GM11168 (cell line): ENCODE measurements at regions not wholly inside any gene's neighbourhood (a gene's known extent, or its start where the extent isn't known, plus 50 kb on each side); places are given as distances from the start of the nearest gene placed in this dataset.

Source experiments
- in situ Hi-C: fragments of 300-500 bp; cut with MboI; formaldehyde crosslinking; loops from one replicate; pipeline ENCODE4 v1.12.0; 2022; ENCODE audit warnings: low sequenced_read_pairs; ENCODE audit not compliant: unreplicated experiment

DNA sequence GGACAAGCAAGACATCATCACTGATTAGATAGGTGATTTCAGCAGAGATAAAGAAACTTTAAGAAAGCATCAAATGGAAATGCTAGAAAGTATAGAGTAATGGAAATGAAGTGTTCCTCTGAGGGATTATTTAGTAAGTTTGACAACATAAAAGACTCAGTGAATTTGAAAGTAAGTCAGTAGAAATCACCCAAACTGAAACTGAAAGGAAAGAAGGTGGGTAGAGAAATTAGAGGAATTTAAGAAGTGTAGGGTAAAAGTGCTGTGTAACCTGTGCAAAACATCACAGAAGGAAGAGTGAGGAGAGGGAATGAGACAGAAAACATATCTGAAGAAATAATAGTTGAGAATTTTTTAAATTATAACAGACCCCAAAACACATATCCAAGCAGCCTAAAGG lies 343.1 kb downstream of the CBLN2 start:
- in situ Hi-C loops: no loop called here

DNA sequence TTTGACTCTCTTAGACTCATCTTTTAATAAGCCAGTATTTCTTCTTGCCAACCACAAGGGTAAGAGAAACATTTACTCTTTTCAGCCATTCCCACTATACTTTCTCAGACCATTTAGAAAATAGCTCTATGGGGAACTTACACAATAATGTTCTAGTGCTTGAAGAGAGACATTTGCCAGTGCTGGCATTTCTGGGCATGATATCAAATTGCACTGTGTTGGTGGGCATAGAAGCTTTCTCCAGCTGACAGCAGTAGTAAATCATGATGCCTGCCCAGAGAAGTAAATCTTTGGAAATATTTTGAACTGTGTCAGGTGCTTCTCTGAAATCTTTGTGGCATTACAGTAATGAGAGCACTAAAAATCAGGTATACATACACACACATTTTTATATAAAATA lies 346.6 kb downstream of the CBLN2 start:
- in situ Hi-C loops: no loop called here

DNA sequence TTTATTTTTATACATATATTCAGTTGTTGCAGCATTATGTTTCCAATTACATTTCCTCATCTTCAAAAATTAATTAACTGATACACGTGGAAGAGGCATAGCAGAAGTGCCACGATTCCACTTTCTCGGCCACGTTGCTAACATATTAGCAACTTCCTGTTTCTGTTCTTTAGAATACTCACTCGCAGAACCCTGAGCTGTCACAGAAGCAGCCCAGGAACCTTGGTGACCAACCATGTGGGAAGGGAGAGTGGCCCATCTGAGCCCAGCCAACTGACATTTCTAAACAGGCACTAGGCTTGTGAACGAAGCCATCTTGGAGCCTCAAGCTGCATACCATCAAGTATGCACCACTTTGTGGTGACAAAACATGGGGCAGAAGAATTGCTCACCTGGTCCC lies 350.1 kb downstream of the CBLN2 start:
- in situ Hi-C loops: no loop called here

DNA sequence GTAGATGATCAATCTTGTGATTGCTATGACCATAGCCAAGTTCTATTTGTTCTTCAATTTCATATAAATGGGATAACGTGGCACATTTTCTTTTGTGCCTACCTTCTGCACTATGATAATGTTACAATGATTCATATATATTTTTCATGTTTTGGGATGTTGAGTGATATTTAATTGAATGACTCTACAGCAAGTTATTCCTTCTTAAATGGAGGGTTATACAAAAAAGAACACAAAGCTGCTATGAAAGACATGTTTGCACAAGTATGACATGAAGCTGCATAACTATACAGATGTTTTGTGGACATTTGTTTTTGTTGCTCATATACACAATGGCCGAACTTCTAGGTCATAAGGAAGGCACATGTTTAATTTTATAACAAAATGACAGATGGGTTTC lies 356.2 kb downstream of the CBLN2 start:
- in situ Hi-C loops: no loop called here

DNA sequence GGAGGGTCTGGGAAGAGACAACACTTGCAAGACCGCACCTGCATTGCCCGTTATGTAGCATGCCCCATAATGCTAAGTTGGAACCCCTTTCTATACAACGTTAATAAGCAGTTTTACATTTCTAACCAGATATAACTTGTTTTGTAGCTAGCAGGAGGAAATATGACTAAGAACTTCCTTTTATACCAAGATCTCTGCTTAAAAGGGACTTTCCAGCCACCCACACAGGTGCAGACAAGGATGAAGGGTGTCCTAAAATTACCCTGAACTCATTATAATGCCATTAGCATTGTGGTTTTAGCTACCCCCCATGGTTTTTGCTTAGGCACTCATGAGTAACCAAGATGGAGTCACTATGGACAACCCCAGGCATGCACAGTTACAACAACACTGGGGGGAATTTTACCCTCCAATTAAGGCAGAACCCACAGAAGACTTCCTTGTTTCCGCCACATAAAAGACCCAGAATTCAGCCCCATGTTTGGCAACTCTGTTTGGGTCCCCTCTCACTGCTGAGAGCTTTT lies 362.8 kb downstream of the CBLN2 start:
- in situ Hi-C loops: no loop called here

DNA sequence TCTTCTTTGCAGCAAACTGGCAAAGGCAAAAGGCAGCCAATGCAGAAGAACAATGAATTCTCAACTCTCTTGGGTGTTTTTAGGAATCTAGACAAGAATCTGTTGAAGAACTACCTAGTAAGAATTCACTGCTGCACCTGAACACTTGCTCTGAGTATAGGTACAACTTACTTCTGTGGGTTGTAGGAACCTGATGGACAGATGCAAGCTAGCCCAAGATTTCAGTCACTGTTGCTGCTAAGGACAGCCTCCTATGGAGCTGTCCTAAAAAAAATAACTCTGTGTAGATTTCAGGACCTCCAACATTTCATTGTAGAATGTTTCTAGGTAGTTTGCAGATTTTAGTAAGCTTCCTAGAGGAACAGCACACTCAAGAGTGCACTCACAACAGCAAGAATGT lies 363.5 kb downstream of the CBLN2 start:
- in situ Hi-C loops: no loop called here

DNA sequence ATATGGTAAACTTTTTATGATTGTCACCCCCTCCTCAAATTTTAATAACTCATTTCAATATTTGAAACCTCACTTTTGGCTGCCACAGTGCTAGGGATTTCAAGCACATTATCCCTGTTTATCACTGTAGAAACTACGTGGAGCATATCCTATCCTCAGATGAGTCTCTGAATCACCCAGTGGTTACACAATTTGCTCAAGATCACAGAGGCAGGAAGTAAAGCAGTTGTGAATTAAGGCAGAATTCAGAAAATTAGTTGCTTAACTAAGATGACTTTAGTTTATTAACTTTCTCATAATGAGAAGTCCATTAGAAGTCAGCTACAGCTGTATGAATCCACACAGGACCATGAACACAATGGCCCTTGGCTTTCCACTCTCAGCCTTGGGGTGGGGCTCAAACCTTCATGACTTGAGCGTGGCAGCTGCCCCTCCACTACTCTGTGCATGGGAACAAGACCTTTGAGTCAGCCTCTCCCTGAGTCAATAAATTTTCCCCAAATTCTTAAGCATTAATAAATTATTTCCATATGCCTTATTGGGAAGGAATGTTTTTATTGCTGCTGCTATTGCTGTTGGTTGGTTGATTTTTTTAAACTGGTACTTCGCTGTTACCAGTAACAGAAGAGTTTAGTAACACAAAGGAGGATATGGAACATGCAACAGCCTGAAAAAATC lies 369.0 kb downstream of the CBLN2 start:
- in situ Hi-C loops: no loop called here

DNA sequence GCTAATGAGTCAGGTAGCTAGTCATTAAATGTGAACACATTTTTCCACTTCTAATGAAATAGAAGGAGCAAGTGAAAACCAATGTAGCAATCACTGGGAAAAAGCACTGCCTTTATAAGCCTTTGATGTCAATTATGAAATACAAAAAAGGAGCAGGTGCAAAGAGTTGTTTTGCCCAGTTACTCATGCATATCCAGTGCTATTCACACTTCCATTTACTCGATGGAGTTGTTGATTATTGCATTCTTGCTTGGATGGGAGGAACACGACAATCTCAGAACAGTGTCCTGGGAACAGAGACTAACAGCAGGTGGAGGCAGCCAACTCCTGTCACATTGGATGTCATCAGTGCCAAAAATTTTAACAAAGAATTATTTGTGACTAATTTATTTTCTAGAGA lies 372.5 kb downstream of the CBLN2 start:
- in situ Hi-C loops: no loop called here

DNA sequence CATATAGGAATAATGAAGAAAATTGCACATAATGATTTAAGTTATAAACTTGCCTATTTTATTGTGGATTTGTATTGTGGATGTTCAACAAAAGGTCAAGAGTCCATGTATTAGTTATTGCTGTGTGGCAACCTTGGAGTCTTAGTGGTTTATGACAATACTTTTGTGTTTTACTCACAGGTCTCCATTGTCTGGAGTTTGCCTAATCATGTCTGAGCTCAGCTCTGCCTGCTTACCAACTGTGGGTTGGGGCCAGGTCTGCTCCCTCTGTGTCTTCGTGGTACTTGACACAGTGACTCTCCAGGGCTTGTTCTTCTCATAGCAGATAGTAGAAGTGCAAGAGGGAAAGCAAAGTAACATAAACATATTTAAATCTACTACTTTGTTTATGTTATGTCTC lies 382.5 kb downstream of the CBLN2 start:
- in situ Hi-C loops: no loop called here

DNA sequence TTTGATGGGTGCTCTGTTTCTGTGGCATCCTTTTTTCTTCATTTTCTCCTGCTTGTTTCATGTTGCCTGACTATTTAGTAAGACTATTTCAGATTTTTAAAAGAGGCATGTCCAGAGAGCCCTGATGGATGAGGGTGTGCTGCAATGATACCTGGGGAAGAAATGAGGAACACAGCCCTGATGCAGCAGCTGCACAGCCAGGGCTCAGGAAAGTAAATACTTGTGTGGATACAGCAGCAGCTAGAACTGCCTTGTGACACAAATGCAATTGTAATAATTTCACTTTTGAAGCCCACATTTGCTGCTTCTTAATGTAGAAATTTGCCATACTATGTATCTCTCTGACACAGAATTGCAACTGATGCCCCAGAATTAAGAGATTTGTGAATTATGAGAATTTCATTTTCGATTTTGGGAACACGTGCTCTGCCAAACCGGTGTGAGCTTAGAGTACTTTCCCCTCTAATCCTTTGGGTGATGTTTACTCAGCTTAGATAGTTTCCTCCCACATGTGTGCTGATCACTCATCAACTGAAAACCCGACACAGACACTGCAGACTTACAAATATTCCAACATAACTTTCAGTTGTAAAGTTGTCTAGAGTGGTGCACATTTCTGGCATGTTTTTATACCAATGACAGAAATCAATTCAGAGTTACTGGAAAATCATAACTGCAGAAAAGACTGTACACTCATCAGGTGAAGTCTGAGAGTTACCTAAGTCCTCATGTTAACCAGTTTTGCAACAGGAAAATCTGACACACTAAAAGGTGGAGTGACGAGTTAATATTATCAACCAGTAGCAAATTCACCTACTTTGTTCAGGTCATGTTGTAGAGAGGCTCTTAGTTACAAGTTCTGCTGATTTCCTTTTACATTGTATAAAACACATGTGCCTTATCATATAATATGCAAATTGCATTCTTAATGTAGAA lies 383.4 kb downstream of the CBLN2 start:
- in situ Hi-C loops: no loop called here

DNA sequence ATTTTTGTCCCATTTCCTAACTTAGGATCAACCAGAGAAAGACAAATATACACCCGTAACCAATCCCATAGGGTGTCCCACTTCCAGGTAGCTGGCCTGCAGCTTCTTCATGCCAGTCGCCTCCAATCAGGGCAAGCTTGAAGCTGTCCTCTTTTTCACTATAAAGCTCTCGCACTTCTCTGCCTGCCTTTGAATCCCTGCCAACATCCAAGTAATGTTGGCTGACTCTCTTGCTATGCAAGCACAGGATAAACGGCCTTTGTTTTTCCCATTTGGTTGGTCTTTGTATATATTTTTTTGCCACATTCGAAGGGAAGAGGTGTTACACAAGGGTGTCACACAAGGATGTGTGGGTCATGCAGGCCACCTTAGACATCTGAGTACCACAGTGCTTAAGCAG lies 388.8 kb downstream of the CBLN2 start:
- in situ Hi-C loops: no loop called here

DNA sequence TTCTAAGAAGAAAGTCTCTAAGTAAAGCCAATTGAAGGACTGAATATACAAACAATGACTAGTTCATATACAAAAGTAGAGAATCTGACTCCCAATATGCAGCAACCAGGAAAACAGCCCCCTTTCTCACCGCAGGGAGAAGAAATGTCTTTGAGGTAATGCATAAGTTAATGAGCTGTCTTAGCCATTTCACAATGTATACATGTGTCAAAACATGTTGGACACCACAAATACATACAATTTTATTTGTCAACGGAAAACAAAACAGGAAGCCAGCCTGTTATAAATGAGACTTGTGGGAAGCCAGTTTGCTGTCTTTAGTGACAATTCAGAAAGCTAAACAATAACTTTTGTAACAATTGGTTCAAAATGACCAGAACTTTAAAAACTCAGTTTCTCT lies 389.2 kb downstream of the CBLN2 start:
- in situ Hi-C loops: no loop called here

DNA sequence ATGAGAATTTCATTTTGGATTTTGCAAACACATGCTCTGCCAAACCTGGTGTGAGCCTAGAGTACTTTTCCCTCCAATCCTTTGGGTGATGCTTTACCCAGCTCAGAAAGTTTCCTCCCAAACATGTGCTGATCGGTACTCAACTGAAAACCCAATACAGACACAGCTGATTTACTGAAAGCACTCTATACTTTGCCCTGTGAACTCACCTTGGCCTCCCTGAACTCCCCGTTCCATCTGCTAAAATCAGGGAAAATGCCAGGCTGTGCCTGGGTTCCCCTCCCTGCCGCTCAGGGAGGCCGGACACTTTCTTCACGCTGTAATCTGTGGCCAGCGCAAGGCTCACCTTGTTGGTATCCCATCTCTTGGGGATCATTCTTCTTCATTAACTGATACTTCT lies 391.2 kb downstream of the CBLN2 start:
- in situ Hi-C loops: no loop called here

DNA sequence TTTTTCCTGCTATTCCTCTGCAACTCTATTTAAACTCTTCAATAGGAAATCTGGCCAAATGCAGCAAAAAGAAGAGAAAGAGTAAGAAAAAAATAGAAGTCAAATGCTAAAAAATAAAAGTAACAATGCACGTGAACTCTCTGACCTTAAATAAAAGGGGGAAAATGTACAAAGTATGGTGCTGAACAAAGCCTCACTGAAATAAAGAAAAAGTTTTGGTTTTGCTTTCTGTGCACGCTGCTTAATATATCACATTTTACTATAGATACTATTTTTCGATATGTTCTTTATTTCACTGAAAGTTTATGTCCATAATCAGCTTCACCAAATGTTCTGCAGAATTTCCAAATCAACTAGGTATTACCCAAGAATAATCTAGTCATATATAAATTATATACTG lies 396.3 kb downstream of the CBLN2 start:
- in situ Hi-C loops: no loop called here

DNA sequence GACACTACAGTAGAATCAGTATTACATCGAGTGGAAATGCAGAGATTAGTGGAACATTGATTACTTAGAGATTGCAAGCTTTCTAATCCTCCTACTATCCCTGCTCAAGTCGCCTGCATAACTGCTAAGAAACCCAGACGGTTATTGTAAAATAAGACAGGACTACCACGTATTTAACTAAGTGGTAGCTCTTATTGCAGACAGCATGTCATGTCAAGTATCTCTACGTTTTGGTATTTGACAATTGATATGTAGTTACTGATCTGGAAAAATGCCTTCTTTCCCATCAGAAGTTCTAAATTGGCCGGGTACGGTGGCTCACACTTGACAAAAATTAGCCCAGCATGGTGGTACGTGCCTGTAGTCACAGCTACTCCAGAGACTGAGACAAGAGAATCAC lies 404.1 kb downstream of the CBLN2 start:
- in situ Hi-C loops: no loop called here

DNA sequence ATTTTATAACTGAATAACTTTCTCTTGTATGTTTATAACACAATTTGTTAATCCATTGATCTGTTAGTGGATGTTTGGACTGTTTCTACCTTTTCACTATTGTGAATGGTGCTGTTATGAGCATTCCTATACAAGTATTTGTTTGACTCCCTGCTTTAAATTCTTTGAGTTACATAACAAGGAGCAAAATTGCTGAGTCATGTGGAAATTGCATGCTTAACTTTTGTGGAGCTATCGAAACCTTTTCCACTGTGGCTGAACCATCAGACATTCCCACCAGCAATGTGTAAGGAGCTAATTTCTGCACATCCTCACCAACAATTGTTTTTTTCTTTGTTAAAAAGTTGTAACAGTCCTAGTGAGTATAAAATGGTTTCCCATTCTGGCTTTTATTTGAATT lies 415.5 kb downstream of the CBLN2 start:
- in situ Hi-C loops: no loop called here

DNA sequence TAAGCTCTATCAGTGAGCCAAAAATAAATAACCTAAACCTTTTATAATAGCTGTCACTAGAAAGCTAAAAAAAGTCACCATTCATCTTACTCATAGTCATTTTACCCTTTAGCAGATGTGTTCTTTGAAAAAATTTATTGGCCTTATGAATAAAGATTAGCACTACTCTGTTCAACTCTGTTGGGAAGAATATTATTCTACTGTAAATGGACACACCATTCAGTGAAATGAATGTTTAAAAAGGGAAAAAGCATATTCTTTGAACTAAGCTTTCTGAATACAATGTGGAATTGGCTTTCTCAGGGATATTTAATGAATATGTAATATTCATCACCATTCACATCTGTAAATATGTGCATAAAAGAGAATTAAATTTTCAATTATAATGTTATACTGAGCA lies 422.0 kb downstream of the CBLN2 start:
- in situ Hi-C loops: no loop called here

DNA sequence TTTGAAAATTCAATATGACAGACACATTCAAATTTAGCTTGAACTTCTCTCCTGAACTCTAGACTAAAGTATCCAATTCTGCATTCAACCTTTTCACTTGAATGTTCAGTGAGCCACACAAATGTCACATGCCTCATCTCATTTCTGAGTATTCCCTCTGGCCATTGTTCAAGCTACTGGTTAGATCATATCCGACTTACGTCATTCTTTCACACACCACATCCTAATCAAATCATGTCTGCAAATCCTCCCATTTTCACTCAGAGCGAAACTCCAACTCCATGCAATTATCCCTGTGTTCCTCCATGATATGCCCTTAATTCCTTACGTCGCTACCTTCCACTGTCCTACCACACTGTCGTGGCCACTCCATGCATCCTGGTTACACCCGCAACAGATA lies 425.1 kb downstream of the CBLN2 start:
- in situ Hi-C loops: no loop called here

DNA sequence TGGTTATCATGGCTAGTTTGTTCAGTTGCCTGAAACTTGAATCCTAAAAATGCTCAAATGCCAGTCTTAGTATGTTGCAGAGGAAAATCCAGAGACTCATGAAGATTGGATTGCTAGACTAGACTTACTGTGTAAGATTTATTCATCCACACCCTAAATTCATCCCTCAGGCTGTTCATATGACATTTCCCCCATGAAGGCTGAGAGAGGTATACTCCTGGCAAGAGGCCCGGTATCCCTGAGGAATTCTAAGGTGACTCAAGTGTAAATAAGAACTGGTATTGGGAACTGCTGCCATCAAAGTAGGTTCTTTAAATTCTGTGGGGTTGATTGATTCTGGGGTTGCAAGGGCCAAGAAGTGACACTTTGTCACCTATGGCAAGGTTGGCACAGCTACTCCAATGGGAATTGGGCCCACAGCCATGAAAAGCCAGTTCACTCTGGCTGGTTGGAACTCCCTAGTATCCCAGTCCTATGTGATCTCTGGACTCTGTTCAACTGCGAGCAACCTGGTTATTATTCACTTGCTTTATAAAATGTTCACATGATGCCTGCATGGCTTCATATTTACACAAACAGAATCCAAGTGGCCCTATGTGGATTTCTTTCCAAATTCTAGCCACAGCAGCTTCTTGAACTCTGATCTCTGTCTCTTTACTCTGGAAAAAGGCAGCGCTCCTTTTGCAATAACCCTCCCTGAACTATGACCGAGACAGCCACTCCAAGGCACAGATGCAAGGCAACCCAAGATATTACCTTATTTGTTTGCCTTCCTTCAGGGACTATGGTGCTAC lies 429.1 kb downstream of the CBLN2 start:
- in situ Hi-C loops: no loop called here

DNA sequence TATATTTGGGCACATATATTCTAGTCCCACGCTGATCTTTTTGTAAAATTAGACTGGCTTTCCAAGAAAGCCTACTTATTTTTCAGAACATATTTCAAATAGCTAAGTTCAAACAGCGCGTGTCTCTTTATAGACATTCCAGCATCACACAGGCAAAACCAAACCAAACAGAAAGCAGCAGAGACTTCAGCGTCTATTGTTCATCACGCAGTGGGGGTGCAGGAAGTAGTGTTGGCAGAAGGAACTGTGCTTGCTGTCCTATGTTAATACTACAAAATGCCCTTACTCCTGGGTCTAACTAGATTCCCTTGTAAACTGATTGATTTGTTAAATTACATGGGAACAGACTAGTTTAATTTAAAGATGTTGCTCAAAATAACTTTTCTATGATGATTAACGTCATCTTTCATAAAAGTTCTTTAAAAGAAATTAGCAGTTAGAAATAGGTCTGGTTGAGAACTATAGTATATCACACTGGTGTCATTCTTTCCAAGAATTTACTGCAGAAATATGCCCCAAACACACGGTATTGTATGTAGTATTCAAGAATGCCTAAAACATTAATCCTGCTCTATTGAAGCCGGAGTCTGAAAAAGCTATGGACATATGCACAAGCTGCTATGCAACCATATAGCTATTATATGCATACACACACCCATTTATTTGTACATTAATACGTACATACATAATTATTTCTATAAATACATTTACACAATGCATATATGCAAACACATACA lies 436.3 kb downstream of the CBLN2 start:
- in situ Hi-C loops: no loop called here
